SK-N-SH (cell line): ENCODE measurements at regions not wholly inside any gene's neighbourhood (a gene's known extent, or its start where the extent isn't known, plus 50 kb on each side); places are given as distances from the start of the nearest gene placed in this dataset.

Experiments used
- CTCF ChIA-PET: fragments of 300-600, 350-600 bp; formaldehyde crosslinking; extraction: SDS; loops from one replicate; lab custom pipeline; 2021; lab: Yijun Ruan, JAX
- POLR2A ChIA-PET: fragments of 350-600 bp; sonication (Branson Sonifier 250); formaldehyde crosslinking; extraction: SDS; loops from one replicate; lab custom pipeline; 2020; ENCODE audit warnings: antibody characterized with exemption, inconsistent platforms; lab: Yijun Ruan, JAX
- DNase-seq: peaks from one replicate; pipeline ENCODE4 v3.0.0; 2012
- H2AFZ ChIP-seq: fragments of 200-600 bp; sonication (generic); 2 replicates; pipeline ENCODE4 v1.8.1; 2016; ENCODE audit warnings: antibody characterized with exemption, mild to moderate bottlenecking, low read depth
- H3F3A ChIP-seq: fragments of 200-600 bp; sonication (generic); replicated peaks from 2 replicates; pipeline ENCODE3; 2016; ENCODE audit warnings: antibody characterized with exemption, mild to moderate bottlenecking; ENCODE audit not compliant: insufficient read depth
- H3K27ac ChIP-seq, 2 experiments: fragments of 200-500 bp in 1 of 2; fragments of 200-600 bp in 1 of 2; sonication (Bioruptor generic) in 1 of 2; sonication (generic), shearing (Covaris generic) in 1 of 2; 2 replicates each; pipeline versions ENCODE4 v1.5.1 to v1.6.1; 2014 to 2016; ENCODE audit warnings: low read depth in 2 of 2, inconsistent platforms in 1 of 2, low read length in 1 of 2, mild to moderate bottlenecking in 1 of 2, mixed read lengths in 1 of 2
- H3K27me3 ChIP-seq: fragments of 200-600 bp; sonication (generic), shearing (Covaris generic); 2 replicates; pipeline ENCODE4 v1.6.1; 2016; ENCODE audit warnings: mixed run types; ENCODE audit not compliant: insufficient read depth
- H3K36me3 ChIP-seq, 2 experiments: fragments of 200-500 bp in 1 of 2; fragments of 200-600 bp in 1 of 2; sonication (Bioruptor generic) in 1 of 2; sonication (generic) in 1 of 2; replicated peaks in 1 of 2; 2 replicates each; pipeline versions ENCODE3 to v1.5.1; 2014 to 2016; ENCODE audit warnings: low read length in 1 of 2, mild to moderate bottlenecking in 1 of 2; ENCODE audit not compliant: insufficient read depth in 2 of 2, control insufficient read depth in 1 of 2
- H3K4me1 ChIP-seq, 2 experiments: fragments of 200-500 bp in 1 of 2; fragments of 200-600 bp in 1 of 2; sonication (Bioruptor generic) in 1 of 2; sonication (generic), shearing (Covaris generic) in 1 of 2; 2 replicates each; pipeline versions ENCODE4 v1.5.1 to v1.6.1; 2014 to 2016; ENCODE audit warnings: low read depth in 1 of 2, low read length in 1 of 2, mixed run types in 1 of 2; ENCODE audit not compliant: insufficient read depth in 2 of 2, control insufficient read depth in 1 of 2
- H3K4me2 ChIP-seq: fragments of 200-600 bp; sonication (generic), shearing (Covaris generic); 2 replicates; pipeline ENCODE4 v1.6.1; 2017; ENCODE audit warnings: mixed run types
- H3K4me3 ChIP-seq, 2 experiments: fragments of 200-500 bp in 1 of 2; fragments of 200-600 bp in 1 of 2; sonication (Bioruptor generic) in 1 of 2; sonication (generic), shearing (Covaris generic) in 1 of 2; 2 replicates each; pipeline versions ENCODE4 v1.5.1 to v1.8.1; 2014 to 2016; ENCODE audit warnings: low read depth in 2 of 2, inconsistent platforms in 1 of 2, low read length in 1 of 2, mild to moderate bottlenecking in 1 of 2, mixed read lengths in 1 of 2, moderate library complexity in 1 of 2
- H3K79me2 ChIP-seq: fragments of 200-600 bp; sonication (generic); 2 replicates; pipeline ENCODE4 v1.8.1; 2017; ENCODE audit warnings: mild to moderate bottlenecking; ENCODE audit not compliant: insufficient read depth
- H3K9ac ChIP-seq: fragments of 200-600 bp; sonication (generic); 2 replicates; pipeline ENCODE4 v1.6.1; 2017; ENCODE audit warnings: mixed run types
- H3K9me2 ChIP-seq: fragments of 200-600 bp; sonication (generic); 2 replicates; pipeline ENCODE4 v1.6.1; 2017; ENCODE audit warnings: mixed run types
- H3K9me3 ChIP-seq: fragments of 200-600 bp; sonication (generic); 2 replicates; pipeline ENCODE4 v1.6.1; 2017; ENCODE audit warnings: mixed run types, mild to moderate bottlenecking, moderate library complexity
- H4K20me1 ChIP-seq: fragments of 200-600 bp; sonication (generic); 2 replicates; pipeline ENCODE4 v1.6.1; 2017; ENCODE audit warnings: mild to moderate bottlenecking, mixed run types; ENCODE audit not compliant: insufficient read depth
- CHD2 ChIP-seq: fragments of 150-350 bp; IDR thresholded peaks from 2 replicates; pipeline ENCODE4 v1.6.1; 2018; ENCODE audit warnings: low read length; ENCODE audit not compliant: partially characterized antibody
- EP300 ChIP-seq, 2 experiments: IDR thresholded peaks; 2 replicates each; pipeline versions ENCODE4 v1.4.0 to v1.6.1; 2012; ENCODE audit warnings: borderline replicate concordance in 1 of 2, low read depth in 1 of 2, low read length in 1 of 2
- EZH2phosphoT487 ChIP-seq: fragments of 200-600 bp; sonication (generic); IDR thresholded peaks from 2 replicates; pipeline ENCODE4 v1.6.1; 2017; ENCODE audit warnings: low read depth, mixed run types, mild to moderate bottlenecking, antibody characterized with exemption, moderate library complexity, borderline replicate concordance
- FOSL2 ChIP-seq: IDR thresholded peaks from 2 replicates; pipeline ENCODE4 v1.4.0; 2012; ENCODE audit warnings: low read depth, mild to moderate bottlenecking, moderate library complexity, borderline replicate concordance
- FOXJ3 ChIP-seq: sonication (generic); formaldehyde crosslinking; IDR thresholded peaks from 2 replicates; pipeline ENCODE4 v1.5.1; 2020; ENCODE audit warnings: mild to moderate bottlenecking, missing genetic modification reagents
- GABPA ChIP-seq: IDR thresholded peaks from 2 replicates; pipeline ENCODE4 v1.4.0; 2012; ENCODE audit warnings: low read depth, mild to moderate bottlenecking
- JUND ChIP-seq: IDR thresholded peaks from 2 replicates; pipeline ENCODE4 v1.4.0; 2012
- MEF2A ChIP-seq: IDR thresholded peaks from 2 replicates; pipeline ENCODE4 v1.4.0; 2012; ENCODE audit warnings: low read depth, borderline replicate concordance
- MXI1 ChIP-seq: IDR thresholded peaks from 2 replicates; pipeline ENCODE4 v1.6.1; 2012; ENCODE audit warnings: mild to moderate bottlenecking, low read depth, low read length, improper control_type of control experiment
- NFIC ChIP-seq: IDR thresholded peaks from 2 replicates; pipeline ENCODE4 v1.4.0; 2012; ENCODE audit warnings: borderline replicate concordance
- POLR2AphosphoS5 ChIP-seq: IDR thresholded peaks from 2 replicates; pipeline ENCODE4 v1.6.1; 2012; ENCODE audit warnings: low read depth, low read length
- RAD21 ChIP-seq: IDR thresholded peaks from 2 replicates; pipeline ENCODE4 v1.6.1; 2012; ENCODE audit warnings: mild to moderate bottlenecking, low read length
- REST ChIP-seq: IDR thresholded peaks from 2 replicates; pipeline ENCODE4 v1.6.1; 2012; ENCODE audit warnings: mild to moderate bottlenecking, low read depth, low read length, moderate library complexity
- SIN3A ChIP-seq: IDR thresholded peaks from 2 replicates; pipeline ENCODE4 v1.6.1; 2012; ENCODE audit warnings: low read depth, mild to moderate bottlenecking, low read length, moderate library complexity, borderline replicate concordance
- TCF12 ChIP-seq: IDR thresholded peaks from 2 replicates; pipeline ENCODE4 v1.4.0; 2012
- USF2 ChIP-seq: fragments of 150-350 bp; IDR thresholded peaks from 2 replicates; pipeline ENCODE4 v1.6.1; 2017; ENCODE audit warnings: antibody characterized with exemption, low read length, low read depth, borderline replicate concordance
- ZBTB33 ChIP-seq: IDR thresholded peaks from 2 replicates; pipeline ENCODE4 v1.4.0; 2012; ENCODE audit warnings: low read depth, borderline replicate concordance
- WGBS: methylation state at CpG from one replicate; pipeline ENCODE4 v1.1.6; 2017; ENCODE audit warnings: low lambda C conversion rate; 5-methylcytosine and 5-hydroxymethylcytosine counted together
- TF ChIP-seq, protein P1 (sequence below): fragments of 150-350 bp; IDR thresholded peaks from 2 replicates; pipeline ENCODE4 v1.6.1; 2016; ENCODE audit warnings: mild to moderate bottlenecking, low read depth, low read length
- TF ChIP-seq, protein P2 (sequence below): IDR thresholded peaks from 2 replicates; pipeline ENCODE4 v1.4.0; 2012; ENCODE audit warnings: low read depth, borderline replicate concordance

GRCh38 chr16:6709736-6710135 is 622.9 kb upstream of the RBFOX1 start:
- ChIA-PET CTCF (interaction anchor here (1.8 to 2.2 kb wide), 2 partner anchors 26 to 27 kb away, joined by 7 to 8 read pairs; no protein-coding TSS in a partner anchor), POLR2A (no interaction called here)
- no peaks in the 10 kb centered on the region for H3K27me3 ChIP-seq

GRCh38 chr16:6708576-6709215 is 623.9 kb upstream of the RBFOX1 start:
- no peak overlapping the region for H3K27ac ChIP-seq
- DNase-seq: no peak
- H3K9me3 ChIP-seq: no peaks in the 10 kb centered on the region
- no peaks in the 10 kb centered on the region for H3K27me3 ChIP-seq
- WGBS: 22% methylated on average over 5 of the region's 5 CpGs
- no peak overlapping the region for H2AFZ ChIP-seq
- H3K9ac ChIP-seq: no peak overlapping the region
- H3K4me1 ChIP-seq: no peaks in the 10 kb centered on the region
- no peaks in the 10 kb centered on the region for H3K36me3 ChIP-seq
- no peaks in the 10 kb centered on the region for H4K20me1 ChIP-seq
- H3F3A ChIP-seq: no peaks in the 10 kb centered on the region
- CTCF ChIA-PET: interaction anchor here (1.8 to 2.2 kb wide), 2 partner anchors 24 to 26 kb away, joined by 7 to 8 read pairs; no protein-coding TSS in a partner anchor
- no peaks in the 10 kb centered on the region for H3K9me2 ChIP-seq
- H3K4me3 ChIP-seq: no peak overlapping the region
- POLR2A ChIA-PET: no interaction called here
- no peaks in the 10 kb centered on the region for H3K79me2 ChIP-seq
- H3K4me2 ChIP-seq: no peak overlapping the region
- no peak for TF ChIP-seq MEF2A
- TF ChIP-seq SIN3A: no peak
- TF ChIP-seq USF2: no peak
- no peak for TF ChIP-seq NFIC
- TF ChIP-seq, protein P1, sequence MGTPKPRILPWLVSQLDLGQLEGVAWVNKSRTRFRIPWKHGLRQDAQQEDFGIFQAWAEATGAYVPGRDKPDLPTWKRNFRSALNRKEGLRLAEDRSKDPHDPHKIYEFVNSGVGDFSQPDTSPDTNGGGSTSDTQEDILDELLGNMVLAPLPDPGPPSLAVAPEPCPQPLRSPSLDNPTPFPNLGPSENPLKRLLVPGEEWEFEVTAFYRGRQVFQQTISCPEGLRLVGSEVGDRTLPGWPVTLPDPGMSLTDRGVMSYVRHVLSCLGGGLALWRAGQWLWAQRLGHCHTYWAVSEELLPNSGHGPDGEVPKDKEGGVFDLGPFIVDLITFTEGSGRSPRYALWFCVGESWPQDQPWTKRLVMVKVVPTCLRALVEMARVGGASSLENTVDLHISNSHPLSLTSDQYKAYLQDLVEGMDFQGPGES: no peak
- TF ChIP-seq CHD2: no peak
- no peak for TF ChIP-seq TCF12
- no peak for TF ChIP-seq REST
- no peak for TF ChIP-seq GABPA

More at GRCh38 chr16:6709736-6710135, 622.9 kb upstream of the RBFOX1 start:
- H3K4me2 ChIP-seq: no peak overlapping the region
- H4K20me1 ChIP-seq: no peaks in the 10 kb centered on the region
- H3K4me1 ChIP-seq: no peaks in the 10 kb centered on the region
- H3K36me3 ChIP-seq: no peaks in the 10 kb centered on the region
- no peaks in the 10 kb centered on the region for H3K79me2 ChIP-seq
- WGBS: 52% methylated on average over 7 of the region's 9 CpGs
- no peaks in the 10 kb centered on the region for H3K9me2 ChIP-seq
- no peaks in the 10 kb centered on the region for H3F3A ChIP-seq
- no peak overlapping the region for H3K9ac ChIP-seq
- H3K9me3 ChIP-seq: no peaks in the 10 kb centered on the region
- TF ChIP-seq RAD21: no peak
- TF ChIP-seq POLR2AphosphoS5: no peak
- TF ChIP-seq, protein P2, sequence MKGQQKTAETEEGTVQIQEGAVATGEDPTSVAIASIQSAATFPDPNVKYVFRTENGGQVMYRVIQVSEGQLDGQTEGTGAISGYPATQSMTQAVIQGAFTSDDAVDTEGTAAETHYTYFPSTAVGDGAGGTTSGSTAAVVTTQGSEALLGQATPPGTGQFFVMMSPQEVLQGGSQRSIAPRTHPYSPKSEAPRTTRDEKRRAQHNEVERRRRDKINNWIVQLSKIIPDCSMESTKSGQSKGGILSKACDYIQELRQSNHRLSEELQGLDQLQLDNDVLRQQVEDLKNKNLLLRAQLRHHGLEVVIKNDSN: no peak
- TF ChIP-seq SIN3A: no peak
- no peak for TF ChIP-seq EZH2phosphoT487
- no peak for TF ChIP-seq MXI1
- no peak for TF ChIP-seq TCF12
- TF ChIP-seq CHD2: no peak
- no peak for TF ChIP-seq JUND
- TF ChIP-seq EP300 (IDR thresholded peaks at IDR 0.05; ENCODE audit: borderline replicate concordance in 1 of 2, low read depth in 1 of 2, low read length in 1 of 2): no peak
- no peak for TF ChIP-seq FOXJ3 (CRISPR knock-in tag)
- TF ChIP-seq FOSL2: no peak
- TF ChIP-seq ZBTB33: no peak
- TF ChIP-seq, all 33 proteins: peak for 0
- Histone ChIP-seq H3K4me3 (no peak overlapping the region), H2AFZ (no peak overlapping the region), H3K27ac (no peak overlapping the region)
- no peak for DNase-seq
